Fibroblast of skin of back (primary cell): ENCODE measurements at regions not wholly inside any gene's neighbourhood (a gene's known extent, or its start where the extent isn't known, plus 50 kb on each side); places are given as distances from the start of the nearest gene placed in this dataset.

Experiments used
- DNase-seq: peaks from one replicate; pipeline ENCODE4 v3.0.0-alpha.2; 2013

DNA sequence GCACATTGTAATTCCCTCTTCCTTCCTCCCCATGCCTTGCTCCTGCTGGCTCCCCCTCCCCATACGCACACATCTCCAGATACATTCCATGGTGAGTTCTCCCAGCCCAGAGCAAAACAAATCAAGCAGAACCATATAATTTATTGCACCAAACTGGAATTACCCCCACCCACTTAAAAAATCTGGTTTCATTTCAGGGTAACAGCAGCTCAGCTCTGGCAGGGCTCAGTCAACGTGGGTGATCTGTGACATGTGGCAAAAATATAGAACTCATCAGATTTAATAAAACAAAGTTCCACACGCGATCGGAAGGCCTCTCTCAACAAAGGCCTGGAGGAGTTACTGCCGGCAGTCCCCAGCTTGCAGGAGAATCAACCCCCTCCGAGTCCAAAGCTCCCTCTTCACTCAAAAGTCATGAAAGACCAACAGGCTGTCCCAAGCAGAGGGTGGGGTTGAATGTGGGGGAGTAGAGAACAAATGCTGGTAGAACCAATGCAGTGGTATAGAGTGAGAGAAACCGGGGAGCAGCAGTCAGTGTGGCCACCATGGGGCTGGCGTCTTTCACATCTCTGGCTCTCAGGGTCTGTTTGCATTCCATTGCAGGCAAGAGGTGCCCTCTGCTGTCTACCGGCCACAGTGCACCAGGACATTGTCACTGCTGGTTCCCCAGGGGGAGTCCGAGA, 323.3 kb upstream of the NT5E start:
- peak; percentile 94 for DNase-seq

DNA sequence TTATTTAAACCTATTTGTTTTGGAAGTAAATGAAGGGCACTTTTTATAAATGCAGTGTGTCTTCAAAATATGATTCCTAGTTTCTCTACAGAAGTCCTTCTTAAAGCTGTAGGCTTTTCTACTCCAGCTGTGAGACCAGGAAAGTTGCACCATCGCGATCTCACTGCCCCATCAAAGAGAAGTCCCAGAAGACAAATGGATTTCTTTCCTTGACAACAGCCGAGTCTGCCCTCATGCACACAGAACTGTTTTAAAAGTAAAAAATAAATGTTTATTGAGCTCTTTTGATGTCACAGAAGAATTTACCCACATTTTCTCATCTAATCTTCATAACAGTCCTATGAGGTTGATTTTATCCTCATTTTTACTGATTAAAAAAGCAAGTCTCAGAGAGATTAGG, 324.4 kb upstream of the NT5E start:
- no peak for DNase-seq

DNA sequence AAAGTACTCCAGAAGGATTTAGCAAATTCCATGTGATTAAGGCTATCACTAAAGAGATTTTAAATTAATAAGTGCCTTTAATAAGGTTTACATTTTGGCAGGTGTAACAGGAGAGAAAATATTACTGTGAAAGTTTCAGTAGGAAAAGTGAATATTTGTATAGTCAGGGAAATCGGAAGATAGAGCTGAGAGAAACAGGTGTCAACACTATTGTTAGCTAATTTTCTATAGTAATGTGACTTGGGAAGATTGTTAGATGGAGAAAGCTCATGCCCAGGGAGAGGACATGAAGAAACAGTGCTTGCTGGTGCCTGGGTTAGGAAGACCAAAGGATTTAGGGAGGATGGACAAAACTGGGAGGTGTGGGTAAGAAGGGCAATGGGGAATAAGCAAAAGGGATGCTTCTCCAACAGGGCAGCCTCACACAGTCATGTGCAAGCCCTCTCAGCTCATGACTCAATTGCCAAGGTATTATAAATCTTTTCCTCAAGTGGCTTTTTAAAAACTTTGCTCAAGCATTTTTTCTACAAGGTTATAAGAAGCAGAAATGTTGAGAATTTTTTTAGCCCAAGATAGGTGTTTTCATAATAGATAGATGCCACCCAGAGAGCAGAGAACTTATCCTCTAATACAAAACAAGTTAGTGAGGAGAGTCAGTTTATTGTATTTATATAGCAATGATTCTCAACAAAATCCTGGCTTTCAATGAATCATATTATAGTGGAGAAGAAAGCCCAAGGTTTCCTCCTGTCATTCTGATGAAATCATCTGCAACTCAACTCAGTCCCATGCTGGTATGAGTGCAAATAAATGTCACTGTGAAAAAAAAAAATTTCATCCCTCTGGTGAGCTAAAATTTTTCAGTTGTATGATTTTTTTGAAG, 325.2 kb upstream of the NT5E start:
- DNase-seq: peak; percentile 93

DNA sequence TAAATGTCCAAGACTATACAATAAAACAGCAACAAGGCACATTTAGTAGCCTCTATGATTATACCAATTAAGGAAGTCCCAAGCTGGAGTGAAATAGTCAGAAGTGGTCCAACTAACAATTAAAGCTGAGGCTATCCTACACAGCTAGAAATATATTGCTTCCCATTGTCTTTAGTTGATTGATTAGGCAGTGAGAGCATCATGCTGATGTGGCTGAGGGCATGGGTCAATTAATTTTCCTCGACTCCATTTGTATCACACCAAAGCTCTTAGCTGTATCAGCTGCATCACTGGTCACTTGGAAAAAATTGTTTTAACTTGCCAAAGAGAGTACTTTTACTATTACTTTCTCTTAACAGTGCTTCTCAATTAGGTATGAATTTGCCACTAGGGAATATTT, 328.7 kb upstream of the NT5E start:
- no peak for DNase-seq

DNA sequence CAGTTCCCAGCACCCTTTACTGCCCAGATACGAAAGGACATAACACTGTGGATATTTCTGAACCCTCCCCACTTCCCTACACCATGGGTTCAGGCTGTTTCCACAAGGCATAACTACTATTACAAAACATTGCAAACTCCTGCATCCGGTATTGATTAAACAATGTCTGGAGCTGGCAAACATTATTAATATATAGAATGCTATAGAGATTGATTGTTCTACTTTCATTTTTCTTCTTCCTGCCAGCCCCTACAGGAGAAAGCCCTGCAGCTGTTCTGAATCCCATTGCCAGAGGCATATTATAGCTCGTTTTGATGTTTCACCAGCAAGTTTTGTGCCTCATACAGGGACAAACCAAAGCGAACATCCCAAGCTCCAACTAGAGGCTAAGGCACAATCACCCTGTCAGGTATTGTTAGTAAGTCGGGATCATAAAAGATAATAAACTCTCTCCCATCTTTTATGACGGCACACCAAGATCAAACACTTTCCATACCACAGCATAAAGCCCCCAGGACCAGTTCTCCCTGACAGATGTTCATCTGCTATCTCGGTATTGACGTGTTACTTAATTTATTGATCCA, 331.1 kb upstream of the NT5E start:
- DNase-seq: no peak

DNA sequence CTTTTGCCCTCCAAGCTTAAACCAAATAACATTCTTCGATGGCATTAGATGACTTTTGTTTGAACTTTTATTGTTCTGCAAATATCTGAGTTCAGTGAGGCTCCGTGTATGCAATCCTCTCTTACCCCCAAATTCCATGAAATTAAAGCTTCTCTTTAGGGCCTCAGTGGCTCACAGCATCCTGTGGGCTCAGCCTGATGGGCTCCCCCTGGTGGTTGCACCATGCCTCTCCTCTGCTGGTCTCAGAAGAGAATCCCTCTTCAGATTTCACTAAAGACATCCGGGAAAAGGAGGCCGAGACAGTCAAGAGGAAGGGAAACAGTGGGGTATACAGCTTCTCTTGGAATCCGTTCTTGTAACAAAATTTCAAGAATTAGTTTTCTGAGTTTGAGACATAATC, 331.6 kb upstream of the NT5E start:
- no peak for DNase-seq

DNA sequence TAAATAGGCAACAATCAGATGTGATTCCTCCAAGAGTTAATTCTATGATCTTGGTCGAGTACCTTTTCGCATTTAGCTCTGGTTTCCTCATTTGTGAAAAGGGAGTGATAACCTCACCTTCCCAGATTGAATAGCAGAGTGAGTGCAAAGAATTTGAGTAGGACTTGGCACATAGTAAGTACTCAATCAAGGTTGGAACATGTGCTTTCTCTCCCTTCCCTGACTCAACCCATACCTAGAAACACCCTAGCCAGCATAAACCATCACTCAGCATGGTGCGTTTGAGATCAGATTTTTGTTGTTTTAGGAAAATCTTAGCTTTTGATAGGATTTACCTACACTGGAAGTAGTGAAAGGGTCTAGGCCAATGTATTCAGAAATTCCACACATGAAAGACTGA, 333.4 kb upstream of the NT5E start:
- no peak for DNase-seq

DNA sequence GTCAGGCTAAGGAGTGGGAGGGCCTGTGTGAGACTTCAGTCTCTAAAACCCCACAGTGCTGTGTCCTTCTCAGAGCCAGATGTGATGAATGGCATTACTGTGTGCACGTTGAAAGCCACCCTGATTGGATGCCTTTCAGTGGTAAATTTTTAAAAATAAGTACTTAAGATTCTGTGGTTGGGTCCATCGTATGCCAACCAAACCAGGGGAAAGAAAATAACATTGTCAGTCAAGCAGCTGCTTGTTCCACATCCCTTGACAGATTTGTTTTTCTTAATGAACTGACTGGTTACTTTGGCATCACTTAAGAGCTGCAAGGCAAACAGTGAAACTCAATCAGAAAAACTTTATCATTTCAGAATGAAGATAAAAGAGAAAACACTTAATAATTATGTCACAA, 334.0 kb upstream of the NT5E start:
- no peak for DNase-seq

DNA sequence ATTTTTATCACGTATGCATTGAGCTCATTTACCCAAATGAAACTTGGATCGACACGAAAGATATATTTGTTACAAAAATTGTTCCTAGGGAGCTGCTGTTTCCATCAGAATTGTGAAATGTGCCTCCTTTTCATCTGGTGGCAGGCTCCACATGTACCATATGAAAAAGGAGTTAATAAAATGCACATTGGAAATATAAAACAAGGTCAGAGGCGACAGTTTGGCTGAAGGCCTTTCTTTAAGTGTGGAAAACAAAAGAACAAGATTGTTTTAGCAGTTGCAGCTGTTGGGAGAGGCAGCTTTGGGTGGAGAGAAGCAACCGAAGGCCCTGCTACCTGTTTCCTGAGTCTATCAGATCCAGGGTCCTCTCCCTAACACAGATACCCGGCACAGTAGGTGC, 334.5 kb upstream of the NT5E start:
- DNase-seq: no peak

DNA sequence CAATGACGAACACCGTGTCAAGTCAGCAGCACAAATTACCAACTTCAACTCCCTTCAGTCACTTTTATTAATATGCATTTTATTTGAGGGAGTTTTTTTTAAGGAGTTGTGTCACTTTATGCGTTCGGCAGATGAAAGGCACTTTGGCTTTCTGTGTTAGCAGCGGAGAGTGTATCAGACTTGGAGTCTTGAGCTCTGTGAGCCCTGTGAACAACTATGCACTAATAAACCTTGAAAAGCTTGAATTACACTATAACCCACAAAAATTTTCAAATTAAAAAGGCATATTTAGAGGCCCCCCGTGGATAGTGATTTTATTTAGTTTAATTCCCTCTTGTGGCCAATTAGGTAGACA, 335.3 kb upstream of the NT5E start:
- no peak for DNase-seq

DNA sequence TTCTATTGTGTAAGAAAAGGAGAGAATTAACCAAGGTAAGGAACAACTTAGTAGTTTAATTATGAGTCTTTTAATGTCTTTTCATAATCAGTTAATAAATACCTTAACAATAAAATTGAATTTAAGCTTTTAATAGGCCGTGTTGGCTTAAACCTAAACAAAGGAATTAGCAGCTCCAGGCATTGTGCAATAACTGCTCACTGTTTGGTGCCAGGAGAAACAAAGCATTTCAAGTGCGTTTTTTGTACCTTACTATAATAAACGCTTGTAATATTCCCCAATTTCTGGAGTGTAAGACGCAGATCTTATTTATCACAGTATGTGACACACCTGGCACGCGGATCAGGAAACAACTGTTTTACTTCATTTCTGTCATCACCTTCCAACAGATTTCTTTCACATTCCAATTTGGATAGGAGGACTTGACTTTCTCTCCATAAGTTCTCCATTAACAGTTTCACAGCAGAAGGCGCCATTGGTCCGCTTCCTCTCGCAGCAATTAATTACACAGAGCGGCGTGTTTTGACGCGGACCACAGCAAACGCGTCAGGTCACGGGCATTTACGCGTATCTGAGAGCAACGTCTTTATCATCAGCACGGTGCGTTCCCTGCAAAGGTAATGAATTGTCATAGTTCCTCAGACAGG, 335.8 kb upstream of the NT5E start:
- DNase-seq: no peak

DNA sequence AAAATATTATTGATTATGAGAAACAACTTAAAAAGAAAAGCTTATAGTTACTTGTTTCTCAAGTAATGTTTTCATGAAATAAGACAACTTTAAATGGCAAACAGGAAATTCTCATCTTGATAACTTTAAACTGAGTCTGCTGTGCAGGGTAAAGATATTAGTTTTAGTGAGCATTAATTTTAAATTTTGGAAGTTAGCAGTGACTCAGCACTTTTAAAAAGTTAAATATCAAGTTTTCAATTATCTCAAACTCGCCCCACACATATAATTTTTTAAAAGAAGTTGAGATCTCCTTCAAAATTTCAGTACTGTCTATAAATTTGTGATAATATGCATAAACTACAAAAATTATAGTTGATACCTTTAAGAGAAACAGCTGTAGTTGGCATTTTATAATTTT, 337.3 kb upstream of the NT5E start:
- no peak for DNase-seq

DNA sequence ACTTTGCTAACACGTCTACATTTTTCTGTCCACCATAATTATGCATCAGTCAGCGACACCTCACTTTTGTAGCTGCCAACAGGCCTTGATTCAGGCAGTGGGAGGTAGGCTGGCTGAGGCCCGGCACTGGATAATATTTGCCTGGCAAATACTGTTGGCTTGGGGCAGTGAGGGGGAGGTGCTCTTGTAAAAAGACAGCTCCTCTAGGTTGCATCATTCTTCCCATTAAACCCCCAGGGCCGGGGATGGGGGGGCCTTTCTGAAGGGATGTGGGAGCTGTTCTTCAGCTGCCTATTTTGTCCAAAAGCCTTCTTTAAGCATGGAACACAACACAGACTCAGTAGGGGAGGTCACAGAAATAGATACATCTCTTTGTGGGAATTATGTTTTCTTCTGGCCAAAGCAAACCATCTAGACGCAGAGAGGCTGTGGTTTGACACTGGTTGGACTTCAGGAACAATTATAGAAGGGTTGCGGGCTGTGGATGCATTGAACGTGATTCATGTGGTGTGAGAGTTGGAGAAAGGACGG, 338.3 kb upstream of the NT5E start:
- DNase-seq: peak; percentile 85

DNA sequence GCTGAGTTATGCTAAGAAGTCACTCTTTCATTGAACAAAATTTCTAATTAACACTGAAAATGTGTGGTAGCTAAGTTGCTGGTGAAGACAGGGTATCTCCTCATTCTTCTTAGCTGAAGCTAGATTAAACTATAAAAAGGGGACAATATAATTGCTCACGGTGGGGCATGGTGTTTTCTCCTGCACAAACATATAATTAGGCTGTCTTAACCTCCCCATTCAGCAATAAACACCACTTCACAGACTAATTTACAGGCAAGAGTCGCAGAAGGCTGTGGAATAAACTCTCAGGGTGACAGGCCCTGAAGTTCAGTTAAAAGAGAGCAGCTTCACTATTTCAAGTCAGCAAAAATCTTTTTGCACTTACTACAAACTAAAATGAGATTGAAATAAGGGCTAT, 338.9 kb upstream of the NT5E start:
- DNase-seq: no peak

DNA sequence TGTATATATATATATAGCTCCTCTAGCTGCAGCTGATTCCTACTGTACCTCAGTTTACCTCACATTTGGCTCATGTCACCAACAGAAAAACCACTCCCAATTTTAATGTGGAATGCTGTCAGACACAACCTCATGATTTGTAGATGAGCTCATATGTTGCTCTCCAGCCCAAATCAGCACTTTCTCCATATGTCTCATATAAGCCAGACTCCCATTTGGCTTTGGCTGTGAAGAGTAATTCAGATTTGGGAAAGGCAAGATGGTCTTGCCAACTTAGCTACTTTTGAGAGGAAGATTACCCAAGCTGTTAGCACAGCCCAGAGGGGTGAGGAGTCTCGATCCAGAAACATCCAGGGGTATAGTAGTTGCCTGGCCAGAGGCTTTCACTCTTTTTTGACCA, 342.2 kb upstream of the NT5E start:
- DNase-seq: no peak

DNA sequence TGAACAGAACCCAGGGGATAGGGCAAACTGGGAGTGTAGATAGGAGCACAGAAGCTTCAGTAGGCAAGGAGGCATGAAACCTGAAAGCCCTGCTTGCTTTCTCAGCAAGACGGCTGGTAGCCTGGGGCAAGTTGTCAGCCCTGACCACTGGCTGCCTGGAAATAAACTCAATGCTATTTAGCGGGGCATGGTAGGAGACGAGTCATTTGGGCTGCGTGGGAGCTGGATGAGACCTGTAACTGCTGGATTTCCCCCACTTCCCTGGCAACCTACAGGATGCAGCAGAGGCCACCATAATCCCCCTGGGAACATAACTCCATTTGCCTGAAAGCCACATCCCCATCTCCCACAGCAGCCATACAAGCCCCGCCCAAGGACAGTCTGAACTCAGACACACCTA, 332.6 kb upstream of the TBX18 start:
- peak; percentile 42 for DNase-seq

DNA sequence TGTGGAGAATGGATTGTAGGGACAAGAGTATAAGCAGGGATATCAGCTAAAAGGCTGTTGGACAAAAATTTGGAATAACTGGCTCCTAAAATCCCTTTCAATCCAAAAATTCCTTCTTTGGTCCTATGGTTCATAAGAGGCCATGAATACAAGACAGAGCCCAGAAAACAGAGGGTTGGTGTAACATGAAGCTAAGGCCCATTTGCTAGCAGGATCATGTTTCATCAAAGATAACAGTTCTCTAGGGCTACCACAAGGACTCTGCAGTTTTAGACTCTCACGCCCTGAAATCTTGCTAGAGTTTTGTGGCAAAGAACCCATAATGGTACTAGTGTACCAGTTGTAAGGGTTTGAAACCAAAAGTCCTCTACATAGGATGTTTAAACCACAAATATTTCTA, 327.8 kb upstream of the TBX18 start:
- DNase-seq: no peak

DNA sequence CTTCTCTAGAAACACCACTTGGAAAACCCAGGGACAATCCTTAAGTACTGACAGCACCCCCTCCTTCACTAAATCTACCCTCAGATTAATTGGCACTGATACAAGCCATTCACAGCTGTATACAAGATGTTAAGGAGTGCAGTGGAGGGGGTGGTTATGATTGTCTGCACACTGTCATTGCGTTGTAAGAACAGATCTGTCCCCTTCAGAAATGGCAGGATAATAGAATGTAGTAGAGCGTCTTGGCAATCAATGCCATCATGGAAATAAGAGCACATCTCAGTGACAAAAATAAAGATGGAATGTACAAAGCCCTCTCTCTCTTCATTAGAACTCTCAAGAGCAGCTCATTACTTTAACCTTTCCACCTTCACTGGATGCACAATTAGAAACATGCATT, 324.9 kb upstream of the TBX18 start:
- DNase-seq: no peak

DNA sequence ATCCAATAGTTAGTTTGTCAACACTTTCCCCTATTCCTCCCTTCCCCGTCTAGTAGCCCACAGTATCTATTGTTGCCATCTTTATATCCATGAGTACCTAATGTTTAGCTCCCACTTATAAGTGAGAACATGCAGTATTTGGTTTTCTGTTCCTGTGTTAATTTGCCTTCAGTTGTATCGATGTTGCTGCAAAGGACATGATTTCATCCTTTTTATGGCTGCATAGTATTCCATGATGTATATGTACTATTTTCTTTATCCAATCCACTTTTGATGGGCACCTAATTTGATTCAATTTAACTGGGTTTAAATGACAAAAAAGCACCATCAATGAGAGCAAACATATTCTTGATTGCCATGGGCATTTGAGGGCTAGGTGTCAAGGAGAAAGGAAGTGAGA, 321.5 kb upstream of the TBX18 start:
- no peak for DNase-seq

DNA sequence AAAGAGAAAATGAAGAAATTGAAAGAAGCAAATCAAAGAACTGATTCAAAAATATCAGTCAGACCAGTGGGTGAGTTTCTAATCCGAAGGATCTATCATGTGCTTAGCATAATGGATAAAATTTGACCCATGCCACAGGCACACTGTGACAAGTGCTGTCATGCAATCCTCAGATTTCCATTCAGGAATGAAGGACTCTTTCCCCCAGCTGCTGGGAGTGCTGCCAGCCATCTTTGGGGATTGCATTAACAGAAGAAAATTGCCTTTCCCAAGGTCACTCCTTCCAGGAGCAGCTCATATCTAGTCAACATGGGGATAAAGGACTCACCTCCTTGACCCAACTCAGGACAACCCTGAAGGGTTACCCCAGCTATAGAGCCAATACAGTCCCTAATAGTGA, 316.7 kb upstream of the TBX18 start:
- DNase-seq: peak; percentile 31

DNA sequence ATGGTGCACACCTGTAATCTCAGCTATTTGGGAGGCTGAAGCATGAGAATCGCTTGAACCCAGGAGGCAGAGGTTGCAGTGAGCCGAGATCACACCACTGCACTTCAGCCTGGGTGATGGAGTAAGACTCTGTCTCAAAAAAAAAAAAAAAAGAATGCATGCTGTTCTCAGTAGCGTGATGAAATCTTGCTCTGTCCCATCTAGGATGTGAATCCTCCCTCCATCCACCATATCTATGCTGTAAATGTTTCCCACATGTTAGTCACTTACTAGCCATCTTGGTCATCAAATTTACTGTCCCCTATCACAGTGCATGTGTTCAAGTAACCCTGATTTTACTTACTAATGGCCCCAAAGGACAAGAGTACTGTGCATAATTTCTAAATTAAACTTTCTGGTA, 315.4 kb upstream of the TBX18 start:
- DNase-seq: no peak

DNA sequence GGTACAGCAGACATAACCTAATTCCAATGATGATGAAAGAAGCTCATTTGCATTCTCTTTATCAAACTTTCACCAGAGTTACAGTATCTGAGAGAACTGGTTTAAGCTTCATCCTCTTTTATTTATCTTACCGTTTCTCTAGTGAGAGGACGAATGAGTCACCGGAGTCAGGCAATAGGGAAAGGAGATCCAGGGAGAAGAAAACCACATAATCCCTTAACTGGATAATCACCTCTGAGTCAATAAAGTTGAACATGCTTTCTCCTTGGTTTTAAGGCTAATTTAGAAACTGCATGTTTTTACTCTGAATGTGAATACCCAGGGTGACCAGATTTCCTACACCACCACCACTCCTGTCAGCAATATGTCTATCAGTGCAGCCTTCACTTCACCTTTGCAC, 313.7 kb upstream of the TBX18 start:
- peak; percentile 98 for DNase-seq

DNA sequence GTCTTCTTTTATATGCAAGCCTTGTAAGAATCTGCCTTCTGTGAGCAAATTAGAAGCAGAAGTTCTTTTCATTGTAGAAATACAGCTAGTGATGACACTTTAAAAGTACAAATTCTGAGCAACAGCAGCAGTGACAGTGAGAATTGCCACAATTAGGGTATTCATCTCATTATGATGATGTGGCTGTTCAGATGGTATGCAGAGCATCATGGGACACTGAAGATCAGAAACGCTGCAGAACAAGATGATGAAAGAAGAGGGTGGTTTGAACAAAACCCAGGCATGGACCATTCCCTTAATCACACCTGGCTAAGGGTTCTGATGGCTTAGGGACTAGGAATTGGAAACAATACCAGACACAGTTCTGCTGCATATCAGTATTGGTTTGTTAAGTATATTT, 312.7 kb upstream of the TBX18 start:
- peak; percentile 41 for DNase-seq
